ENCODE measurements at regions not wholly inside any gene's neighbourhood (a gene's known extent, or its start where the extent isn't known, plus 50 kb on each side); places are given as distances from the start of the nearest gene placed in this dataset.

DNA sequence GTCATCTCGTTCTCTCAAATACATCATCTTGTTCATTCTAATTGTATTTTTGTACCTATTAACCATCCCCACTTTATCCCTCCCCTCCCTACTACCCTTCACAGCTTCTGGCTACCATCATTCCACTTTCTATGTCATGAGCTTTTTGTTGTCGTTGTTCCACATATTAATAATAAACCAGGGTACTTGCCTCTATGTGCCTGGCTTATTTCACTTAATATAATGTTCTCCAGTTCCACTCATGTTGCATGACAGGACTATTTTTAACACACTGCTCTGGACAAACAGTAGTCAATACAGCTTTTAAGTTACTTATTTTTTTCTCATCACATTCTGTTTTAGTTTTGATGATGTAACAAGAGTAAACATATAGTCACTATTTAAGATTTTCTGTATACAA, 872.3 kb downstream of the SLITRK1 start (continued):
- no peak for TF ChIP-seq ESRRA (IDR thresholded peaks at IDR 0.05; ENCODE audit: low read length)
- no peak for TF ChIP-seq CBFB (IDR thresholded peaks at IDR 0.05; ENCODE audit: low read depth)
- no peak for TF ChIP-seq HCFC1 (IDR thresholded peaks at IDR 0.05; ENCODE audit: low read length)
- TF ChIP-seq MYC (IDR thresholded peaks at IDR 0.05; ENCODE audit: insufficient read depth, insufficient read length, insufficient replicate concordance, low read length, severe bottlenecking) = no peak

DNA sequence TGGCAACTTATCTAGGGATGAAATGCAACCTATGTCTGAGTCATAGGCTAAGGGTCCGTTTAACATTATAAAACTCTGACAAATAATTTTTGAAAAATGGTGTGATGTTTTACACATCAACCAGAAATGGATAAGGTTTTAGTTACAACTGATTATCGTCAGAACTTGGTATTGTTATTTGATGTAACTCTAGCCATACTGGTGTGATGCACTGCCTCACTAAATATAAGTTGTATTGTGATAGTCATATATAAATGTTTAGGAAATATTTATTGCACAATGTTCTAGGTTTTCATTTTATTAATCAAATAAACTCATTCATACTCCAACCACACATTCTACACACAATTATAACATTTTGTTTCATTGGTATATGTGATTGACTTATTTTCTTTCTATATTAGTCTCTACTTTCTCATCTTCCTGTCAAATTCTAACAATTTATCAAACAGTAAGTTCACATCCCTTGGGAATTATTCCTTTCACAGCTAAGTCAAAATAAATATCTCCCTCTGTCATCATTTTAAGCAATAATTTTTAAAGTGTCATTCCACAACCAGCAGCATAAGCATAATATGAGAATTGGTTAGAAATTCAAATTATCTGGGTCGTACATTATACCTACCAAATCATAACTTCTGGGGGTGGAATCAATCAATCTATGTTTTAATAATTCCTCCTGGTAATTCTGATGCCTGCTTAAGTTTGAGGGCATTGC, 873.9 kb downstream of the SLITRK1 start:
- BruUV-seq (replicated peaks) = no TSS peak
- RAD21 ChIA-PET (ENCODE audit: unreplicated experiment) = no interaction called here
- no peaks in the 10 kb centered on the region for H3K36me3 ChIP-seq (ENCODE audit: control insufficient read depth in 2 of 2, insufficient read depth in 2 of 2, low read length in 1 of 2)
- FAIRE-seq (no peak), ATAC-seq (no peak), DNase-seq (ENCODE audit: low read depth, low spot score) (no peak)
- H3K27ac ChIP-seq (ENCODE audit: control insufficient read depth, insufficient read depth) = no peak overlapping the region
- H3K79me2 ChIP-seq (ENCODE audit: control insufficient read depth, insufficient read depth, low read length) = no peaks in the 10 kb centered on the region
- no peak overlapping the region for H3K9ac ChIP-seq (ENCODE audit: control insufficient read depth, insufficient read depth, low read length)
- TF ChIP-seq CEBPB (IDR thresholded peaks at IDR 0.05; ENCODE audit: borderline replicate concordance in 1 of 2, low read depth in 2 of 2, low read length in 2 of 2) = no peak
- TF ChIP-seq SUZ12 (IDR thresholded peaks at IDR 0.05; ENCODE audit: unreplicated experiment) = no peak
- no peak for TF ChIP-seq FOXM1 (IDR thresholded peaks at IDR 0.05; ENCODE audit: low read depth, low read length)
- no peak for TF ChIP-seq LARP7 (IDR thresholded peaks at IDR 0.05)
- TF ChIP-seq, protein P1, sequence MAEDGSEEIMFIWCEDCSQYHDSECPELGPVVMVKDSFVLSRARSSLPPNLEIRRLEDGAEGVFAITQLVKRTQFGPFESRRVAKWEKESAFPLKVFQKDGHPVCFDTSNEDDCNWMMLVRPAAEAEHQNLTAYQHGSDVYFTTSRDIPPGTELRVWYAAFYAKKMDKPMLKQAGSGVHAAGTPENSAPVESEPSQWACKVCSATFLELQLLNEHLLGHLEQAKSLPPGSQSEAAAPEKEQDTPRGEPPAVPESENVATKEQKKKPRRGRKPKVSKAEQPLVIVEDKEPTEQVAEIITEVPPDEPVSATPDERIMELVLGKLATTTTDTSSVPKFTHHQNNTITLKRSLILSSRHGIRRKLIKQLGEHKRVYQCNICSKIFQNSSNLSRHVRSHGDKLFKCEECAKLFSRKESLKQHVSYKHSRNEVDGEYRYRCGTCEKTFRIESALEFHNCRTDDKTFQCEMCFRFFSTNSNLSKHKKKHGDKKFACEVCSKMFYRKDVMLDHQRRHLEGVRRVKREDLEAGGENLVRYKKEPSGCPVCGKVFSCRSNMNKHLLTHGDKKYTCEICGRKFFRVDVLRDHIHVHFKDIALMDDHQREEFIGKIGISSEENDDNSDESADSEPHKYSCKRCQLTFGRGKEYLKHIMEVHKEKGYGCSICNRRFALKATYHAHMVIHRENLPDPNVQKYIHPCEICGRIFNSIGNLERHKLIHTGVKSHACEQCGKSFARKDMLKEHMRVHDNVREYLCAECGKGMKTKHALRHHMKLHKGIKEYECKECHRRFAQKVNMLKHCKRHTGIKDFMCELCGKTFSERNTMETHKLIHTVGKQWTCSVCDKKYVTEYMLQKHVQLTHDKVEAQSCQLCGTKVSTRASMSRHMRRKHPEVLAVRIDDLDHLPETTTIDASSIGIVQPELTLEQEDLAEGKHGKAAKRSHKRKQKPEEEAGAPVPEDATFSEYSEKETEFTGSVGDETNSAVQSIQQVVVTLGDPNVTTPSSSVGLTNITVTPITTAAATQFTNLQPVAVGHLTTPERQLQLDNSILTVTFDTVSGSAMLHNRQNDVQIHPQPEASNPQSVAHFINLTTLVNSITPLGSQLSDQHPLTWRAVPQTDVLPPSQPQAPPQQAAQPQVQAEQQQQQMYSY (CRISPR knock-in tag; IDR thresholded peaks at IDR 0.05) = no peak
- H3K27me3 ChIP-seq (replicated peaks in 1 of 2; ENCODE audit: control insufficient read depth in 2 of 2, insufficient read depth in 2 of 2, low read length in 1 of 2) = no peaks in the 10 kb centered on the region
- CTCF ChIA-PET = no interaction called here
- SMC1A ChIA-PET (ENCODE audit: uncharacterized antibody, unreplicated experiment) = no interaction called here
- WGBS (ENCODE audit: insufficient coverage, insufficient replicate concordance, low lambda C conversion rate, missing lambda C conversion rate) = 11% methylated on average over 3 of the region's 3 CpGs
- no peaks in the 10 kb centered on the region for H4K20me1 ChIP-seq (ENCODE audit: control insufficient read depth, insufficient read depth)
- H3K4me2 ChIP-seq (ENCODE audit: control insufficient read depth, insufficient read depth) = no peak overlapping the region
- H2AFZ ChIP-seq (ENCODE audit: control insufficient read depth, low read depth, low read length) = no peak overlapping the region
- in situ Hi-C loops (cut with MboI) = no loop called here
- POLR2A ChIA-PET = no interaction called here
- H3K4me1 ChIP-seq (ENCODE audit: control insufficient read depth, insufficient read depth, low read length) = no peaks in the 10 kb centered on the region
- no peaks in the 10 kb centered on the region; the same call in 2 of the 3 replicates for H3K9me3 ChIP-seq (replicated peaks; ENCODE audit: control insufficient read depth, insufficient read depth, low read length)
- H3K4me3 ChIP-seq = no peak overlapping the region
- intact Hi-C loops (cut with micrococcal nuclease; ENCODE audit: unreplicated experiment) = no loop called here

Data from GM12878 (cell line).